GM19324 (cell line): ENCODE measurements at regions not wholly inside any gene's neighbourhood (a gene's known extent, or its start where the extent isn't known, plus 50 kb on each side); places are given as distances from the start of the nearest gene placed in this dataset.
"Not testable (repeated sequence)": the region's sequence is repeated elsewhere in the genome, so short reads cannot be mapped to it uniquely, and the experiment has no call there.

Source experiments
- ATAC-seq: cut with Tn5 transposase; IDR thresholded peaks from one replicate; pipeline ENCODE4 v1.9.1; 2021; ENCODE audit warnings: mild to moderate bottlenecking, moderate library complexity; ENCODE audit not compliant: unreplicated experiment, low FRiP score

- ATAC-seq = no peak
Observed at GRCh38 chr6:115133790-115134189, 791.0 kb upstream of the HS3ST5 start.

GRCh38 chr6:115131709-115132490, 789.1 kb upstream of the HS3ST5 start:
- no peak for ATAC-seq

- not testable (repeated sequence) for ATAC-seq
Observed at GRCh38 chr6:115121513-115121912, 778.7 kb upstream of the HS3ST5 start.

GRCh38 chr6:115120391-115120790, 777.6 kb upstream of the HS3ST5 start:
- no peak for ATAC-seq

- ATAC-seq = no peak
Observed at GRCh38 chr6:115091461-115091860, 748.6 kb upstream of the HS3ST5 start.

GRCh38 chr6:115078555-115078954, 735.7 kb upstream of the HS3ST5 start:
- ATAC-seq = no peak

- ATAC-seq = no peak
Observed at GRCh38 chr6:115071962-115072361, 729.1 kb upstream of the HS3ST5 start.

GRCh38 chr6:115067690-115068447, 725.0 kb upstream of the HS3ST5 start:
- ATAC-seq = no peak

GRCh38 chr6:115064680-115065079, 721.9 kb upstream of the HS3ST5 start:
- ATAC-seq = no peak

- no peak for ATAC-seq
Observed at GRCh38 chr6:115060581-115060980, 717.8 kb upstream of the HS3ST5 start.

- ATAC-seq = no peak
Observed at GRCh38 chr6:115058414-115059211, 715.8 kb upstream of the HS3ST5 start.

- ATAC-seq = no peak
Observed at GRCh38 chr6:115055579-115055978, 712.8 kb upstream of the HS3ST5 start.

GRCh38 chr6:115054242-115054641, 711.4 kb upstream of the HS3ST5 start:
- ATAC-seq = not testable (repeated sequence)

- no peak for ATAC-seq
Observed at GRCh38 chr6:115053169-115053860, 710.5 kb upstream of the HS3ST5 start.

- ATAC-seq = no peak
Observed at GRCh38 chr6:115016593-115016992, 673.8 kb upstream of the HS3ST5 start.

- ATAC-seq = no peak
Observed at GRCh38 chr6:115004982-115005381, 662.2 kb upstream of the HS3ST5 start.

- no peak for ATAC-seq
Observed at GRCh38 chr6:115004204-115004603, 661.4 kb upstream of the HS3ST5 start.

- ATAC-seq = no peak
Observed at GRCh38 chr6:115001731-115002350, 659.0 kb upstream of the HS3ST5 start.

- ATAC-seq = no peak
Observed at GRCh38 chr6:115000736-115001135, 657.9 kb upstream of the HS3ST5 start.

GRCh38 chr6:114998492-114998891, 655.7 kb upstream of the HS3ST5 start:
- ATAC-seq = no peak
